HepG2 (cell line): ENCODE measurements at regions not wholly inside any gene's neighbourhood (a gene's known extent, or its start where the extent isn't known, plus 50 kb on each side); places are given as distances from the start of the nearest gene placed in this dataset.

Source experiments
- ARHGAP35 ChIP-seq: sonication (generic); formaldehyde crosslinking; IDR thresholded peaks from 2 replicates; pipeline ENCODE4 v1.9.0; 2022; ENCODE audit warnings: mild to moderate bottlenecking, inconsistent platforms, moderate library complexity, missing genetic modification reagents, borderline replicate concordance
- FOXA3 ChIP-seq: IDR thresholded peaks from 2 replicates; pipeline ENCODE4 v1.6.1; 2016; ENCODE audit warnings: missing genetic modification reagents, missing compliant biosample characterization
- GTF3A ChIP-seq: sonication (generic); formaldehyde crosslinking; conservative IDR thresholded peaks from 2 replicates; pipeline ENCODE4 v1.4.0; 2020; ENCODE audit warnings: mild to moderate bottlenecking, missing genetic modification reagents
- MAZ ChIP-seq, 2 experiments: sonication (generic) in 1 of 2; formaldehyde crosslinking in 1 of 2; IDR thresholded peaks; 2 replicates each; pipeline versions ENCODE4 v1.5.0 to v1.6.1; 2012 to 2020; ENCODE audit warnings: low read depth in 2 of 2, mild to moderate bottlenecking in 2 of 2, borderline replicate concordance in 1 of 2, improper control_type of control experiment in 1 of 2, low read length in 1 of 2, missing genetic modification reagents in 1 of 2, moderate library complexity in 1 of 2
- MXD4 ChIP-seq: IDR thresholded peaks from 2 replicates; pipeline ENCODE4 v1.6.1; 2016; ENCODE audit warnings: mild to moderate bottlenecking, missing biosample characterization, missing genetic modification reagents
- PBX3 ChIP-seq: sonication (generic); formaldehyde crosslinking; IDR thresholded peaks from 2 replicates; pipeline ENCODE4 v1.8.1; 2023; ENCODE audit warnings: missing genetic modification reagents, inconsistent platforms, borderline replicate concordance
- POGK ChIP-seq: sonication (generic); formaldehyde crosslinking; conservative IDR thresholded peaks from 2 replicates; pipeline ENCODE4 v1.8.0; 2022; ENCODE audit warnings: mild to moderate bottlenecking, moderate library complexity, missing genetic modification reagents
- RBM22 ChIP-seq: fragments of 200-400 bp; formaldehyde crosslinking; optimal IDR thresholded peaks from 2 replicates; pipeline ENCODE3; 2017; ENCODE audit warnings: mild to moderate bottlenecking, low read length, moderate library complexity
- TMF1 ChIP-seq: sonication (generic); formaldehyde crosslinking; IDR thresholded peaks from 2 replicates; pipeline ENCODE4 v1.8.1; 2022; ENCODE audit warnings: low read depth, missing genetic modification reagents
- ZBTB4 ChIP-seq: sonication (generic); formaldehyde crosslinking; IDR thresholded peaks from 2 replicates; pipeline ENCODE4 v1.4.0; 2020; ENCODE audit warnings: missing genetic modification reagents, mild to moderate bottlenecking, borderline replicate concordance
- ZNF589 ChIP-seq: sonication (generic); formaldehyde crosslinking; conservative IDR thresholded peaks from 2 replicates; pipeline ENCODE4 v1.8.0; 2022; ENCODE audit warnings: mild to moderate bottlenecking, moderate library complexity, missing genetic modification reagents
- ZNF75D ChIP-seq: sonication (generic); formaldehyde crosslinking; IDR thresholded peaks from 2 replicates; pipeline ENCODE4 v1.8.1; 2023; ENCODE audit warnings: missing genetic modification reagents, mild to moderate bottlenecking, borderline replicate concordance
- TF ChIP-seq, protein P1 (sequence below): sonication (generic); formaldehyde crosslinking; IDR thresholded peaks from 2 replicates; pipeline ENCODE4 v1.4.0; 2020; ENCODE audit warnings: missing genetic modification reagents
- TF ChIP-seq, protein P2 (sequence below): sonication (generic); formaldehyde crosslinking; IDR thresholded peaks from 2 replicates; pipeline ENCODE4 v1.4.0; 2020; ENCODE audit warnings: missing genetic modification reagents

- TF ChIP-seq, protein P1, sequence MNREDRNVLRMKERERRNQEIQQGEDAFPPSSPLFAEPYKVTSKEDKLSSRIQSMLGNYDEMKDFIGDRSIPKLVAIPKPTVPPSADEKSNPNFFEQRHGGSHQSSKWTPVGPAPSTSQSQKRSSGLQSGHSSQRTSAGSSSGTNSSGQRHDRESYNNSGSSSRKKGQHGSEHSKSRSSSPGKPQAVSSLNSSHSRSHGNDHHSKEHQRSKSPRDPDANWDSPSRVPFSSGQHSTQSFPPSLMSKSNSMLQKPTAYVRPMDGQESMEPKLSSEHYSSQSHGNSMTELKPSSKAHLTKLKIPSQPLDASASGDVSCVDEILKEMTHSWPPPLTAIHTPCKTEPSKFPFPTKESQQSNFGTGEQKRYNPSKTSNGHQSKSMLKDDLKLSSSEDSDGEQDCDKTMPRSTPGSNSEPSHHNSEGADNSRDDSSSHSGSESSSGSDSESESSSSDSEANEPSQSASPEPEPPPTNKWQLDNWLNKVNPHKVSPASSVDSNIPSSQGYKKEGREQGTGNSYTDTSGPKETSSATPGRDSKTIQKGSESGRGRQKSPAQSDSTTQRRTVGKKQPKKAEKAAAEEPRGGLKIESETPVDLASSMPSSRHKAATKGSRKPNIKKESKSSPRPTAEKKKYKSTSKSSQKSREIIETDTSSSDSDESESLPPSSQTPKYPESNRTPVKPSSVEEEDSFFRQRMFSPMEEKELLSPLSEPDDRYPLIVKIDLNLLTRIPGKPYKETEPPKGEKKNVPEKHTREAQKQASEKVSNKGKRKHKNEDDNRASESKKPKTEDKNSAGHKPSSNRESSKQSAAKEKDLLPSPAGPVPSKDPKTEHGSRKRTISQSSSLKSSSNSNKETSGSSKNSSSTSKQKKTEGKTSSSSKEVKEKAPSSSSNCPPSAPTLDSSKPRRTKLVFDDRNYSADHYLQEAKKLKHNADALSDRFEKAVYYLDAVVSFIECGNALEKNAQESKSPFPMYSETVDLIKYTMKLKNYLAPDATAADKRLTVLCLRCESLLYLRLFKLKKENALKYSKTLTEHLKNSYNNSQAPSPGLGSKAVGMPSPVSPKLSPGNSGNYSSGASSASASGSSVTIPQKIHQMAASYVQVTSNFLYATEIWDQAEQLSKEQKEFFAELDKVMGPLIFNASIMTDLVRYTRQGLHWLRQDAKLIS (CRISPR knock-in tag), result 0 out of 2 replicates have a peak, but pooled peaks have one; percentile 27
- TF ChIP-seq TMF1 (peak; percentile 67; the same call in 1 of the 2 replicates), ARHGAP35 (CRISPR knock-in tag) (0 out of 2 replicates have a peak, but pooled peaks have one; percentile 41), FOXA3 (peak; percentile 61; the same call in 1 of the 2 replicates), MAZ (IDR thresholded peaks at IDR 0.05; ENCODE audit: borderline replicate concordance, low read depth, low read length) (no peak), MAZ (CRISPR knock-in tag; IDR thresholded peaks at IDR 0.05; ENCODE audit: low read depth) (peak; percentile 48; the same call in 1 of the 2 replicates), ZNF589 (CRISPR knock-in tag) (no peak), POGK (peak; percentile 79), ZNF75D (no peak), ZBTB4 (CRISPR knock-in tag) (no peak; the same call in 1 of the 2 replicates), MXD4 (CRISPR knock-in tag) (peak; percentile 41; the same call in 1 of the 2 replicates), PBX3 (peak; percentile 71; the same call in 1 of the 2 replicates), GTF3A (CRISPR knock-in tag) (no peak), RBM22 (no peak)
- TF ChIP-seq, protein P2, sequence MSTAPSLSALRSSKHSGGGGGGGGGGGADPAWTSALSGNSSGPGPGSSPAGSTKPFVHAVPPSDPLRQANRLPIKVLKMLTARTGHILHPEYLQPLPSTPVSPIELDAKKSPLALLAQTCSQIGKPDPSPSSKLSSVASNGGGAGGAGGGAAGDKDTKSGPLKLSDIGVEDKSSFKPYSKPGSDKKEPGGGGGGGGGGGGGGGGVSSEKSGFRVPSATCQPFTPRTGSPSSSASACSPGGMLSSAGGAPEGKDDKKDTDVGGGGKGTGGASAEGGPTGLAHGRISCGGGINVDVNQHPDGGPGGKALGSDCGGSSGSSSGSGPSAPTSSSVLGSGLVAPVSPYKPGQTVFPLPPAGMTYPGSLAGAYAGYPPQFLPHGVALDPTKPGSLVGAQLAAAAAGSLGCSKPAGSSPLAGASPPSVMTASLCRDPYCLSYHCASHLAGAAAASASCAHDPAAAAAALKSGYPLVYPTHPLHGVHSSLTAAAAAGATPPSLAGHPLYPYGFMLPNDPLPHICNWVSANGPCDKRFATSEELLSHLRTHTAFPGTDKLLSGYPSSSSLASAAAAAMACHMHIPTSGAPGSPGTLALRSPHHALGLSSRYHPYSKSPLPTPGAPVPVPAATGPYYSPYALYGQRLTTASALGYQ (CRISPR knock-in tag), result no peak; the same call in 1 of the 2 replicates
These were observed 124.4 kb downstream of the C9orf50 start (continued) for GRCh38 chr9:129496473-129497004.
